Endothelial cell of umbilical vein (primary cell): ENCODE measurements at regions not wholly inside any gene's neighbourhood (a gene's known extent, or its start where the extent isn't known, plus 50 kb on each side); places are given as distances from the start of the nearest gene placed in this dataset.

Experiments used
- BruUV-seq: library from RNA; stranded (reverse); fragments of 400-500 nt; replicated peaks from 2 replicates; lab custom pipeline; 2021; lab: Mats Ljungman, UMichigan
- CTCF ChIA-PET: fragments of 300-600, 350-600 bp; sonication (Branson Sonifier 250); formaldehyde crosslinking; loops from one replicate; lab custom pipeline; 2021; ENCODE audit warnings: antibody characterized with exemption, inconsistent platforms; lab: Charles Lee
- POLR2A ChIA-PET: fragments of 300-600, 350-600 bp; sonication (Branson Sonifier 250); formaldehyde crosslinking; loops from one replicate; lab custom pipeline; 2021; ENCODE audit warnings: antibody characterized with exemption, inconsistent platforms; lab: Charles Lee
- DNase-seq: peaks from one replicate; pipeline ENCODE4 v3.0.0-alpha.2; 2011; ENCODE audit warnings: low read depth, low spot score
- FAIRE-seq: peaks from 2 replicates; lab custom pipeline; 2011; peaks lifted over from hg19 to GRCh38; lab: Jason Lieb, UNC
- H2AFZ ChIP-seq: 2 replicates; pipeline ENCODE4 v1.6.0; 2012; ENCODE audit warnings: low read depth, low read length, control low read depth, inconsistent platforms
- H3K27ac ChIP-seq: 2 replicates; pipeline ENCODE4 v1.5.1; 2011; ENCODE audit warnings: low read depth, mild to moderate bottlenecking, control low read depth, low read length, moderate library complexity; ENCODE audit not compliant: insufficient read depth
- H3K27me3 ChIP-seq, 2 experiments: 2 replicates each; pipeline versions ENCODE4 v1.6.0 to v1.6.1; 2011; ENCODE audit warnings: low read length in 2 of 2, mixed read lengths in 1 of 2; ENCODE audit not compliant: control insufficient read depth in 2 of 2, insufficient read depth in 2 of 2
- H3K36me3 ChIP-seq, 2 experiments: 2 replicates in 1 of 2; 3 replicates in 1 of 2; pipeline ENCODE4 v1.5.1; 2011; ENCODE audit warnings: low read length in 2 of 2, mild to moderate bottlenecking in 1 of 2, moderate library complexity in 1 of 2; ENCODE audit not compliant: control insufficient read depth in 2 of 2, insufficient read depth in 2 of 2; ENCODE audit errors: extremely low read depth in 1 of 2
- H3K4me1 ChIP-seq: 3 replicates; pipeline ENCODE4 v1.5.1; 2011; ENCODE audit warnings: mild to moderate bottlenecking, low read length; ENCODE audit not compliant: control insufficient read depth, insufficient read depth; ENCODE audit errors: extremely low read depth
- H3K4me2 ChIP-seq: 2 replicates; pipeline ENCODE4 v1.6.1; 2011; ENCODE audit warnings: low read length, control low read depth, mixed read lengths; ENCODE audit not compliant: insufficient read depth
- H3K4me3 ChIP-seq, 3 experiments: fragments of 200-600 bp in 1 of 3; sonication (generic), shearing (Covaris generic) in 1 of 3; replicated peaks in 1 of 3; 2 replicates each; pipeline ENCODE4 v1.5.1; 2011 to 2016; ENCODE audit warnings: control low read depth in 3 of 3, low read length in 3 of 3, mild to moderate bottlenecking in 2 of 3, inconsistent platforms in 1 of 3, low read depth in 1 of 3, moderate library complexity in 1 of 3; ENCODE audit not compliant: insufficient read depth in 1 of 3
- H3K79me2 ChIP-seq: 2 replicates; pipeline ENCODE4 v1.6.0; 2012; ENCODE audit warnings: low read length, inconsistent platforms; ENCODE audit not compliant: control insufficient read depth, insufficient read depth
- H3K9ac ChIP-seq: replicated peaks from 2 replicates; pipeline ENCODE3; 2011; ENCODE audit warnings: low read length, control low read depth; ENCODE audit not compliant: insufficient read depth; ENCODE audit errors: extremely low read depth
- H3K9me1 ChIP-seq: replicated peaks from 3 replicates; pipeline ENCODE4 v1.6.0; 2011; ENCODE audit warnings: mild to moderate bottlenecking, low read length; ENCODE audit not compliant: control insufficient read depth, insufficient read depth; ENCODE audit errors: extremely low read depth
- H3K9me3 ChIP-seq: replicated peaks from 2 replicates; pipeline ENCODE4 v1.5.1; 2012; ENCODE audit warnings: low read length, inconsistent platforms; ENCODE audit not compliant: control insufficient read depth, insufficient read depth
- H4K20me1 ChIP-seq: replicated peaks from 2 replicates; pipeline ENCODE3; 2011; ENCODE audit warnings: mild to moderate bottlenecking, low read length; ENCODE audit not compliant: control insufficient read depth, insufficient read depth; ENCODE audit errors: extremely low read depth
- CTCF ChIP-seq, 2 donors: IDR thresholded peaks; 1 replicate in 1 of 2; 2 replicates in 1 of 2; pipeline ENCODE4 v1.5.1; 2011; ENCODE audit warnings: low read length in 2 of 2, mild to moderate bottlenecking in 2 of 2, moderate library complexity in 2 of 2, control low read depth in 1 of 2, inconsistent platforms in 1 of 2, low read depth in 1 of 2; ENCODE audit not compliant: insufficient read depth in 1 of 2; ENCODE audit errors: extremely low read depth in 1 of 2
- FOS ChIP-seq: IDR thresholded peaks from 2 replicates; pipeline ENCODE4 v1.6.1; 2011; ENCODE audit warnings: mild to moderate bottlenecking, low read length, moderate library complexity, borderline replicate concordance; ENCODE audit not compliant: insufficient read depth
- GATA2 ChIP-seq: IDR thresholded peaks from 2 replicates; pipeline ENCODE4 v1.7.0; 2011; ENCODE audit warnings: low read depth, mild to moderate bottlenecking, moderate library complexity, mixed read lengths, low read length; ENCODE audit not compliant: insufficient read length, insufficient read depth
- JUN ChIP-seq: IDR thresholded peaks from 2 replicates; pipeline ENCODE4 v1.6.1; 2011; ENCODE audit warnings: borderline replicate concordance, low read depth; ENCODE audit not compliant: insufficient read length, insufficient read depth
- MAX ChIP-seq: IDR thresholded peaks from 2 replicates; pipeline ENCODE4 v1.6.1; 2011; ENCODE audit not compliant: insufficient read depth, insufficient read length
- POLR2A ChIP-seq: IDR thresholded peaks from 2 replicates; pipeline ENCODE4 v1.6.1; 2012; ENCODE audit warnings: low read depth, mild to moderate bottlenecking, control low read depth, low read length
- POLR2AphosphoS5 ChIP-seq: IDR thresholded peaks from 2 replicates; pipeline ENCODE4 v1.6.1; 2012; ENCODE audit warnings: low read depth, mild to moderate bottlenecking, control low read depth, low read length, moderate library complexity; ENCODE audit not compliant: insufficient read depth
- dilution Hi-C: fragments of 300-500 bp; cut with MboI; formaldehyde crosslinking; loops from one replicate; pipeline ENCODE4 v1.15.0; 2019; ENCODE audit warnings: low sequenced_read_pairs; ENCODE audit not compliant: extremely low pct_ligation_motif_present
- intact Hi-C: fragments of 100-400 bp; cut with micrococcal nuclease; formaldehyde crosslinking; loops from one replicate; pipeline ENCODE4 v1.10.0; 2022

- no peaks in the 10 kb centered on the region for H3K9me3 ChIP-seq
- ChIA-PET CTCF (no interaction called here), POLR2A (no interaction called here)
- H4K20me1 ChIP-seq = no peaks in the 10 kb centered on the region
- no peaks in the 10 kb centered on the region for H3K79me2 ChIP-seq
- DNase-seq = no peak
- no peaks in the 10 kb centered on the region for H3K36me3 ChIP-seq
- FAIRE-seq = no peak
- intact Hi-C loops = no loop called here
- no peaks in the 10 kb centered on the region for H3K27me3 ChIP-seq
- H3K9me1 ChIP-seq = no peaks in the 10 kb centered on the region
- H3K4me2 ChIP-seq = no peak overlapping the region
- no peak overlapping the region for H3K4me3 ChIP-seq
- no peak overlapping the region for H3K27ac ChIP-seq
- no peak overlapping the region for H2AFZ ChIP-seq
- H3K9ac ChIP-seq = no peak overlapping the region
- dilution Hi-C loops = no loop called here
- no TSS peak for BruUV-seq
- H3K4me1 ChIP-seq = no peaks in the 10 kb centered on the region
- no peak for TF ChIP-seq FOS
- TF ChIP-seq MAX = no peak
- TF ChIP-seq POLR2A = no peak
- no peak for TF ChIP-seq POLR2AphosphoS5
Measured at GRCh38 chr6:126464245-126464644, 124.3 kb downstream of the CENPW start.

GRCh38 chr6:126475449-126475848, 135.5 kb downstream of the CENPW start:
- DNase-seq = no peak

More at GRCh38 chr6:126475449-126475848, 135.5 kb downstream of the CENPW start:
- H3K27me3 ChIP-seq = no peaks in the 10 kb centered on the region
- H3K9me3 ChIP-seq = no peaks in the 10 kb centered on the region
- H3K4me1 ChIP-seq = no peaks in the 10 kb centered on the region
- TF ChIP-seq POLR2AphosphoS5 (no peak), POLR2A (no peak), GATA2 (no peak), CTCF (IDR thresholded peaks at IDR 0.05; ENCODE audit: extremely low read depth in 1 of 2, insufficient read depth in 1 of 2, low read depth in 1 of 2, low read length in 2 of 2) (no peak), FOS (no peak), JUN (no peak), MAX (no peak)
- H3K9me1 ChIP-seq = no peaks in the 10 kb centered on the region
- CTCF ChIA-PET = no interaction called here
- no TSS peak for BruUV-seq
- dilution Hi-C loops = no loop called here
- H3K79me2 ChIP-seq = no peaks in the 10 kb centered on the region
- H3K36me3 ChIP-seq = no peaks in the 10 kb centered on the region
- POLR2A ChIA-PET = no interaction called here
- no peak overlapping the region for H2AFZ ChIP-seq
- no peak overlapping the region for H3K27ac ChIP-seq
- no peak overlapping the region for H3K4me2 ChIP-seq
- no peak overlapping the region for H3K4me3 ChIP-seq
- no peak for FAIRE-seq
- intact Hi-C loops = no loop called here
- no peaks in the 10 kb centered on the region for H4K20me1 ChIP-seq
- H3K9ac ChIP-seq = no peak overlapping the region
